A549 (cell line): ENCODE measurements at regions not wholly inside any gene's neighbourhood (a gene's known extent, or its start where the extent isn't known, plus 50 kb on each side); places are given as distances from the start of the nearest gene placed in this dataset.

ENCODE experiments used
- ATAC-seq, 2 experiments: fragments of 200-7000 bp in 1 of 2; fragments of >200 bp in 1 of 2; cut with Nextera tagmentation in 1 of 2; cut with Tn5 transposase in 1 of 2; 3 replicates each; pipeline versions ENCODE4 v1.8.0 to v1.9.1; 2018 to 2020; ENCODE audit warnings: mild to moderate bottlenecking in 1 of 2, moderate library complexity in 1 of 2
- CTCF ChIA-PET: fragments of 300-600 bp; sonication (Branson Sonifier 250); formaldehyde crosslinking; extraction: SDS; loops from one replicate; lab custom pipeline; 2021; ENCODE audit warnings: antibody characterized with exemption, inconsistent platforms; lab: Yijun Ruan, JAX
- POLR2A ChIA-PET: fragments of 350-600 bp; formaldehyde crosslinking; extraction: SDS; loops from one replicate; lab custom pipeline; 2021; ENCODE audit warnings: antibody characterized with exemption, inconsistent platforms; lab: Yijun Ruan, JAX
- DNase-seq, 2 experiments: peaks; one replicate each; pipeline versions ENCODE4 v3.0.0 to v3.0.0-alpha.2; 2011 to 2016; ENCODE audit warnings: low read depth in 1 of 2, low spot score in 1 of 2
- FAIRE-seq: peaks from 2 replicates; lab custom pipeline; 2011; peaks lifted over from hg19 to GRCh38; lab: Jason Lieb, UNC
- H3K27ac ChIP-seq, 2 experiments: fragments of >200 bp; sonication (Bioruptor Twin); formaldehyde crosslinking; 3 replicates each; pipeline ENCODE4 v1.5.1; 2016 to 2017
- H3K4me1 ChIP-seq: fragments of >200 bp; sonication (Bioruptor Twin); formaldehyde crosslinking; 3 replicates; pipeline ENCODE4 v1.6.1; 2016
- H3K4me2 ChIP-seq: fragments of >200 bp; sonication (Bioruptor Twin); formaldehyde crosslinking; 3 replicates; pipeline ENCODE4 v1.6.1; 2016
- H3K4me3 ChIP-seq: fragments of >200 bp; sonication (Bioruptor Twin); formaldehyde crosslinking; 3 replicates; pipeline ENCODE4 v1.5.1; 2016
- H3K9me3 ChIP-seq: fragments of >200 bp; sonication (Bioruptor Twin); formaldehyde crosslinking; 3 replicates; pipeline ENCODE4 v1.6.1; 2016
- BHLHE40 ChIP-seq: IDR thresholded peaks from 2 replicates; pipeline ENCODE4 v1.6.1; 2012; ENCODE audit warnings: low read depth, low read length, inconsistent platforms
- CBX2 ChIP-seq: fragments of 200-600 bp; sonication (generic); IDR thresholded peaks from 2 replicates; pipeline ENCODE4 v1.6.1; 2016; ENCODE audit warnings: low read depth, mild to moderate bottlenecking, borderline replicate concordance
- CEBPB ChIP-seq, 2 experiments: fragments of >200 bp in 1 of 2; sonication (Bioruptor Twin) in 1 of 2; formaldehyde crosslinking in 1 of 2; IDR thresholded peaks; 2 replicates each; pipeline ENCODE4 v1.6.1; 2012 to 2016
- EHF ChIP-seq: fragments of 250-450 bp; sonication (Bioruptor Pico); IDR thresholded peaks from 2 replicates; pipeline ENCODE4 v1.5.0; 2020; ENCODE audit warnings: mild to moderate bottlenecking
- FOSL2 ChIP-seq, 2 experiments: fragments of 450-650 bp in 1 of 2; fragments of >200 bp in 1 of 2; sonication (Bioruptor Twin) in 1 of 2; formaldehyde crosslinking; IDR thresholded peaks; 2 replicates each; pipeline versions ENCODE4 v1.5.0 to v1.6.1; 2016 to 2020; ENCODE audit warnings: mild to moderate bottlenecking in 1 of 2, moderate library complexity in 1 of 2
- FOXS1 ChIP-seq: fragments of 250-450 bp; sonication (Bioruptor Pico); IDR thresholded peaks from 2 replicates; pipeline ENCODE4 v1.5.0; 2020; ENCODE audit warnings: mild to moderate bottlenecking, moderate library complexity
- GATA3 ChIP-seq: IDR thresholded peaks from 2 replicates; pipeline ENCODE4 v1.6.1; 2012; ENCODE audit warnings: borderline replicate concordance
- HDAC2 ChIP-seq: fragments of 200-600 bp; sonication (generic); IDR thresholded peaks from 2 replicates; pipeline ENCODE4 v1.6.1; 2016
- HEYL ChIP-seq: fragments of 250-450 bp; sonication (Bioruptor Pico); IDR thresholded peaks from 2 replicates; pipeline ENCODE4 v1.8.0; 2021; ENCODE audit warnings: mild to moderate bottlenecking, moderate library complexity
- JUN ChIP-seq, 2 experiments: fragments of >200 bp; sonication (Bioruptor Twin); formaldehyde crosslinking; IDR thresholded peaks; 2 replicates in 1 of 2; 3 replicates in 1 of 2; pipeline ENCODE4 v1.6.1; 2016 to 2017
- RAD21 ChIP-seq, 2 experiments: fragments of >200 bp in 1 of 2; sonication (Bioruptor Twin) in 1 of 2; formaldehyde crosslinking in 1 of 2; IDR thresholded peaks in 1 of 2; conservative IDR thresholded peaks in 1 of 2; 2 replicates in 1 of 2; 3 replicates in 1 of 2; pipeline ENCODE4 v1.6.1; 2012 to 2018; ENCODE audit warnings: inconsistent platforms in 1 of 2
- RFX5 ChIP-seq: fragments of 450-650 bp; IDR thresholded peaks from 2 replicates; pipeline ENCODE4 v1.7.1; 2014; ENCODE audit warnings: antibody characterized with exemption, mild to moderate bottlenecking, moderate library complexity
- SMC3 ChIP-seq: fragments of >200 bp; sonication (Bioruptor Twin); formaldehyde crosslinking; IDR thresholded peaks from 3 replicates; pipeline ENCODE4 v1.6.1; 2018; ENCODE audit warnings: inconsistent platforms
- TFCP2L1 ChIP-seq: fragments of 250-450 bp; sonication (Bioruptor Pico); IDR thresholded peaks from 2 replicates; pipeline ENCODE4 v1.5.0; 2021; ENCODE audit warnings: mild to moderate bottlenecking
- TP53 ChIP-seq: fragments of 250-450 bp; sonication (Bioruptor Pico); IDR thresholded peaks from 2 replicates; pipeline ENCODE4 v1.5.0; 2021; ENCODE audit warnings: mild to moderate bottlenecking, moderate library complexity
- ZFP36 ChIP-seq: fragments of 450-650 bp; IDR thresholded peaks from 2 replicates; pipeline ENCODE4 v1.6.1; 2014; ENCODE audit warnings: borderline replicate concordance; ENCODE audit not compliant: partially characterized antibody
- ZNF302 ChIP-seq: fragments of 250-450 bp; sonication (Bioruptor Pico); IDR thresholded peaks from 2 replicates; pipeline ENCODE4 v1.9.0; 2021; ENCODE audit warnings: inconsistent platforms, mild to moderate bottlenecking, moderate library complexity
- WGBS: methylation state at CpG from one replicate; pipeline ENCODE4 v1.1.6; 2017; ENCODE audit errors: missing lambda C conversion rate; 5-methylcytosine and 5-hydroxymethylcytosine counted together
- TF ChIP-seq, protein P1 (sequence below): fragments of >200 bp; sonication (Bioruptor Twin); formaldehyde crosslinking; IDR thresholded peaks from 2 replicates; pipeline ENCODE4 v1.6.1; 2016
- TF ChIP-seq, protein P2 (sequence below): IDR thresholded peaks from 2 replicates; pipeline ENCODE4 v1.6.1; 2012
- TF ChIP-seq, protein P3 (sequence below): fragments of 200-600 bp; sonication (generic); IDR thresholded peaks from 2 replicates; pipeline ENCODE4 v1.6.1; 2016; ENCODE audit warnings: antibody characterized with exemption, mild to moderate bottlenecking, moderate library complexity
- TF ChIP-seq, protein P4 (sequence below): fragments of 150-350 bp; IDR thresholded peaks from 2 replicates; pipeline ENCODE4 v1.6.1; 2014; ENCODE audit warnings: low read depth, mild to moderate bottlenecking, low read length
- TF ChIP-seq, protein P5 (sequence below): fragments of >200 bp; sonication (Bioruptor Twin); formaldehyde crosslinking; IDR thresholded peaks from 3 replicates; pipeline ENCODE4 v1.6.1; 2016

- FAIRE-seq (no peak), ATAC-seq (no peak), DNase-seq (no peak)
- WGBS: 61% methylated on average over 22 of the region's 22 CpGs
- H3K4me1 ChIP-seq: 0 out of 3 replicates have a peak, but pooled peaks cover 4% of the 10 kb centered on the region
- ChIA-PET CTCF (interaction anchor here (1.4 kb wide), 1 partner anchor 69 kb away, joined by 5 read pairs; no protein-coding TSS in a partner anchor), POLR2A (no interaction called here)
- no peaks in the 10 kb centered on the region for H3K9me3 ChIP-seq
- H3K4me2 ChIP-seq: no peak overlapping the region
- no peak overlapping the region for H3K4me3 ChIP-seq
- TF ChIP-seq, protein P1, sequence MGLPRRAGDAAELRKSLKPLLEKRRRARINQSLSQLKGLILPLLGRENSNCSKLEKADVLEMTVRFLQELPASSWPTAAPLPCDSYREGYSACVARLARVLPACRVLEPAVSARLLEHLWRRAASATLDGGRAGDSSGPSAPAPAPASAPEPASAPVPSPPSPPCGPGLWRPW: no peak
- no peak for TF ChIP-seq HEYL (CRISPR knock-in tag)
- no peak for TF ChIP-seq EHF (CRISPR knock-in tag)
- no peak for TF ChIP-seq ZFP36
- TF ChIP-seq HDAC2: no peak
- no peak overlapping the region for H3K27ac ChIP-seq
These were observed 97.7 kb downstream of the TMEM130 start for GRCh38 chr7:98771941-98772603.

GRCh38 chr7:98774884-98775283 is 94.9 kb downstream of the TMEM130 start:
- Histone ChIP-seq H3K27ac (no peak overlapping the region), H3K4me2 (no peak overlapping the region), H3K4me3 (no peak overlapping the region), H3K9me3 (no peaks in the 10 kb centered on the region), H3K4me1 (0 out of 3 replicates have a peak, but pooled peaks cover 4% of the 10 kb centered on the region)
- ATAC-seq (no peak), DNase-seq (no peak), FAIRE-seq (no peak)
- CTCF ChIA-PET: interaction anchor here (0.5 to 0.9 kb wide), 2 partner anchors 24 to 66 kb away, joined by 3 to 4 read pairs; no protein-coding TSS in a partner anchor
- TF ChIP-seq TFCP2L1 (CRISPR knock-in tag): no peak
- TF ChIP-seq FOXS1 (CRISPR knock-in tag): no peak
- TF ChIP-seq ZNF302 (CRISPR knock-in tag): no peak
- TF ChIP-seq, protein P2, sequence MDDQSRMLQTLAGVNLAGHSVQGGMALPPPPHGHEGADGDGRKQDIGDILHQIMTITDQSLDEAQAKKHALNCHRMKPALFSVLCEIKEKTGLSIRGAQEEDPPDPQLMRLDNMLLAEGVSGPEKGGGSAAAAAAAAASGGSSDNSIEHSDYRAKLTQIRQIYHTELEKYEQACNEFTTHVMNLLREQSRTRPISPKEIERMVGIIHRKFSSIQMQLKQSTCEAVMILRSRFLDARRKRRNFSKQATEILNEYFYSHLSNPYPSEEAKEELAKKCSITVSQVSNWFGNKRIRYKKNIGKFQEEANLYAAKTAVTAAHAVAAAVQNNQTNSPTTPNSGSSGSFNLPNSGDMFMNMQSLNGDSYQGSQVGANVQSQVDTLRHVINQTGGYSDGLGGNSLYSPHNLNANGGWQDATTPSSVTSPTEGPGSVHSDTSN: no peak
- no peak for TF ChIP-seq RAD21 (conservative IDR thresholded peaks at IDR 0.05 in 1 of 2, IDR thresholded peaks at IDR 0.05 in 1 of 2)
- TF ChIP-seq, protein P3, sequence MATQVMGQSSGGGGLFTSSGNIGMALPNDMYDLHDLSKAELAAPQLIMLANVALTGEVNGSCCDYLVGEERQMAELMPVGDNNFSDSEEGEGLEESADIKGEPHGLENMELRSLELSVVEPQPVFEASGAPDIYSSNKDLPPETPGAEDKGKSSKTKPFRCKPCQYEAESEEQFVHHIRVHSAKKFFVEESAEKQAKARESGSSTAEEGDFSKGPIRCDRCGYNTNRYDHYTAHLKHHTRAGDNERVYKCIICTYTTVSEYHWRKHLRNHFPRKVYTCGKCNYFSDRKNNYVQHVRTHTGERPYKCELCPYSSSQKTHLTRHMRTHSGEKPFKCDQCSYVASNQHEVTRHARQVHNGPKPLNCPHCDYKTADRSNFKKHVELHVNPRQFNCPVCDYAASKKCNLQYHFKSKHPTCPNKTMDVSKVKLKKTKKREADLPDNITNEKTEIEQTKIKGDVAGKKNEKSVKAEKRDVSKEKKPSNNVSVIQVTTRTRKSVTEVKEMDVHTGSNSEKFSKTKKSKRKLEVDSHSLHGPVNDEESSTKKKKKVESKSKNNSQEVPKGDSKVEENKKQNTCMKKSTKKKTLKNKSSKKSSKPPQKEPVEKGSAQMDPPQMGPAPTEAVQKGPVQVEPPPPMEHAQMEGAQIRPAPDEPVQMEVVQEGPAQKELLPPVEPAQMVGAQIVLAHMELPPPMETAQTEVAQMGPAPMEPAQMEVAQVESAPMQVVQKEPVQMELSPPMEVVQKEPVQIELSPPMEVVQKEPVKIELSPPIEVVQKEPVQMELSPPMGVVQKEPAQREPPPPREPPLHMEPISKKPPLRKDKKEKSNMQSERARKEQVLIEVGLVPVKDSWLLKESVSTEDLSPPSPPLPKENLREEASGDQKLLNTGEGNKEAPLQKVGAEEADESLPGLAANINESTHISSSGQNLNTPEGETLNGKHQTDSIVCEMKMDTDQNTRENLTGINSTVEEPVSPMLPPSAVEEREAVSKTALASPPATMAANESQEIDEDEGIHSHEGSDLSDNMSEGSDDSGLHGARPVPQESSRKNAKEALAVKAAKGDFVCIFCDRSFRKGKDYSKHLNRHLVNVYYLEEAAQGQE: no peak
- TF ChIP-seq ZFP36: no peak
- no peak for TF ChIP-seq JUN (IDR thresholded peaks at IDR 0.05)
- TF ChIP-seq, protein P4, sequence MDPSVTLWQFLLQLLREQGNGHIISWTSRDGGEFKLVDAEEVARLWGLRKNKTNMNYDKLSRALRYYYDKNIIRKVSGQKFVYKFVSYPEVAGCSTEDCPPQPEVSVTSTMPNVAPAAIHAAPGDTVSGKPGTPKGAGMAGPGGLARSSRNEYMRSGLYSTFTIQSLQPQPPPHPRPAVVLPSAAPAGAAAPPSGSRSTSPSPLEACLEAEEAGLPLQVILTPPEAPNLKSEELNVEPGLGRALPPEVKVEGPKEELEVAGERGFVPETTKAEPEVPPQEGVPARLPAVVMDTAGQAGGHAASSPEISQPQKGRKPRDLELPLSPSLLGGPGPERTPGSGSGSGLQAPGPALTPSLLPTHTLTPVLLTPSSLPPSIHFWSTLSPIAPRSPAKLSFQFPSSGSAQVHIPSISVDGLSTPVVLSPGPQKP: no peak
- TF ChIP-seq CBX2: no peak
- TF ChIP-seq, protein P1: no peak
- TF ChIP-seq FOSL2 (IDR thresholded peaks at IDR 0.05): no peak
- no peak for TF ChIP-seq FOSL2 (CRISPR knock-in tag; IDR thresholded peaks at IDR 0.05)
- no peak for TF ChIP-seq BHLHE40
- TF ChIP-seq RFX5: no peak
- TF ChIP-seq CEBPB (IDR thresholded peaks at IDR 0.05): no peak
- TF ChIP-seq TP53: no peak
- TF ChIP-seq SMC3: no peak
- no peak for TF ChIP-seq GATA3
- TF ChIP-seq, protein P5, sequence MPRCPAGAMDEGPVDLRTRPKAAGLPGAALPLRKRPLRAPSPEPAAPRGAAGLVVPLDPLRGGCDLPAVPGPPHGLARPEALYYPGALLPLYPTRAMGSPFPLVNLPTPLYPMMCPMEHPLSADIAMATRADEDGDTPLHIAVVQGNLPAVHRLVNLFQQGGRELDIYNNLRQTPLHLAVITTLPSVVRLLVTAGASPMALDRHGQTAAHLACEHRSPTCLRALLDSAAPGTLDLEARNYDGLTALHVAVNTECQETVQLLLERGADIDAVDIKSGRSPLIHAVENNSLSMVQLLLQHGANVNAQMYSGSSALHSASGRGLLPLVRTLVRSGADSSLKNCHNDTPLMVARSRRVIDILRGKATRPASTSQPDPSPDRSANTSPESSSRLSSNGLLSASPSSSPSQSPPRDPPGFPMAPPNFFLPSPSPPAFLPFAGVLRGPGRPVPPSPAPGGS: no peak
- POLR2A ChIA-PET: no interaction called here
- WGBS: 19% methylated on average over 4 of the region's 4 CpGs
